ENCODE measurements at regions not wholly inside any gene's neighbourhood (a gene's known extent, or its start where the extent isn't known, plus 50 kb on each side); places are given as distances from the start of the nearest gene placed in this dataset.
"Not testable (repeated sequence)": the region's sequence is repeated elsewhere in the genome, so short reads cannot be mapped to it uniquely, and the experiment has no call there.

- DNase-seq: no peak
Measured at GRCh38 chr5:6321078-6321477, 57.3 kb downstream of the MED10 start.

GRCh38 chr5:6319116-6319515 lies 59.2 kb downstream of the MED10 start:
- DNase-seq: no peak

- DNase-seq: no peak
Measured at GRCh38 chr5:6317116-6317798, 61.1 kb downstream of the MED10 start.

GRCh38 chr5:6315580-6315979 lies 62.8 kb downstream of the MED10 start:
- DNase-seq: no peak

- DNase-seq: no peak
Measured at GRCh38 chr5:6311568-6312501, 66.5 kb downstream of the MED10 start.

GRCh38 chr5:6309949-6310348 lies 68.4 kb downstream of the MED10 start:
- DNase-seq: no peak

- no peak for DNase-seq
Measured at GRCh38 chr5:6308683-6309082, 69.7 kb downstream of the MED10 start.

GRCh38 chr5:6307304-6307703 lies 71.0 kb downstream of the MED10 start:
- DNase-seq: no peak

GRCh38 chr5:6305853-6306252 lies 72.5 kb downstream of the MED10 start:
- no peak for DNase-seq

- peak in 1 of 2 experiments; percentile 0 for DNase-seq
Measured at GRCh38 chr5:6302684-6303083, 75.7 kb downstream of the MED10 start.

GRCh38 chr5:6302075-6302474 lies 76.3 kb downstream of the MED10 start:
- no peak for DNase-seq

- no peak for DNase-seq
Measured at GRCh38 chr5:6296524-6296923, 81.8 kb downstream of the MED10 start.

GRCh38 chr5:6291961-6292360 lies 86.4 kb downstream of the MED10 start:
- peak in 1 of 2 experiments; percentile 1 for DNase-seq

- DNase-seq: no peak
Measured at GRCh38 chr5:6289239-6289638, 89.1 kb downstream of the MED10 start.

- no peak for DNase-seq
Measured at GRCh38 chr5:6287176-6287575, 91.2 kb downstream of the MED10 start.

GRCh38 chr5:6286404-6286803 lies 91.9 kb downstream of the MED10 start:
- no peak for DNase-seq

- not testable (repeated sequence) for DNase-seq
Measured at GRCh38 chr5:6284491-6284890, 93.9 kb downstream of the MED10 start.

GRCh38 chr5:6282352-6282751 lies 96.0 kb downstream of the MED10 start:
- DNase-seq: no peak

- DNase-seq: no peak
Measured at GRCh38 chr5:6281818-6282217, 96.5 kb downstream of the MED10 start.

GRCh38 chr5:6280425-6281100 lies 97.8 kb downstream of the MED10 start:
- no peak for DNase-seq

- DNase-seq: no peak
Measured at GRCh38 chr5:6279607-6280006, 98.7 kb downstream of the MED10 start.

- no peak for DNase-seq
Measured at GRCh38 chr5:6274846-6275543, 103.4 kb downstream of the MED10 start.

GRCh38 chr5:6273749-6274148 lies 104.6 kb downstream of the MED10 start:
- no peak for DNase-seq
